GM18517 (cell line): ENCODE measurements at regions not wholly inside any gene's neighbourhood (a gene's known extent, or its start where the extent isn't known, plus 50 kb on each side); places are given as distances from the start of the nearest gene placed in this dataset.
"Not testable (repeated sequence)": the region's sequence is repeated elsewhere in the genome, so short reads cannot be mapped to it uniquely, and the experiment has no call there.

Experiments
- ATAC-seq: cut with Tn5 transposase; IDR thresholded peaks from one replicate; pipeline ENCODE4 v1.9.1; 2021; ENCODE audit warnings: mild to moderate bottlenecking, moderate library complexity; ENCODE audit not compliant: unreplicated experiment

DNA sequence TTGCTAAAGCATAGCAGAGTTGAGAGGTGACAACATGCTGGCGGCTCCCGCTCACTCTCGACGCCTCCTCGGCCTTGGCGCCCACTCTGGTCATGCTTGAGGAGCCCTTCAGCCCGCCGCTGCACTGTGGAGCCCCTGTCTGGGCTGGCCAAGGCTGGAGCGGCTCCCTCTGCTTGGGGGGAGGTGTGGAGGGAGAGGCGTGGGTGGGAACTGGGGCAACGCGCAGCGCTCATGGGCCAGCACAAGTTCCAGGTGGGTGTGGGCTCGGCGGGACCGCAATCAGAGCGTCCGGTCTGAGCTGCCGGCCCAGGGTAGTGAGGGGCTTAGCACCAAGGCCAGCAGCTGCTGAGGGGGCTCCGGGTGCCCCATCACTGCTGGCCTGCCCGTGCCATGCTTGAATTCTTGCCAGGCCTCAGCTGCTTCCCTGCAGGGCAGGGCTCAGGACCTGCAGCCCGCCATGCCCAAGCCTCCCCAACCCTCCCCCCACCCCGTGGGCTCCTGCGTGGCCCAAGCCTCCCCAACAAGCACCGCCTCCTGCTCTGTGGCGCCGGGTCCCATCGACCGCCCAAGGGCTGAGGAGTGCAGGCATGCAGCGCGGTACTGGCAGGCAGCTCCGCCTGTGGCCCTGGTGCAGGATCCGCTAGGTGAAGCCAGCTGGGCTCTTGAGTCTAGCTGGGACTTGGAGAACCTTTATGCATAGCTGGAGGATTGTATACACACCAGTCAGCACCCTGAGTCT is 2052.8 kb upstream of the CELF4 start:
- ATAC-seq: no peak

GRCh38 chr18:39611381-39612100 is 2045.9 kb upstream of the CELF4 start:
- no peak for ATAC-seq

- ATAC-seq: no peak
Measured at GRCh38 chr18:39607034-39607433, 2041.4 kb upstream of the CELF4 start.

DNA sequence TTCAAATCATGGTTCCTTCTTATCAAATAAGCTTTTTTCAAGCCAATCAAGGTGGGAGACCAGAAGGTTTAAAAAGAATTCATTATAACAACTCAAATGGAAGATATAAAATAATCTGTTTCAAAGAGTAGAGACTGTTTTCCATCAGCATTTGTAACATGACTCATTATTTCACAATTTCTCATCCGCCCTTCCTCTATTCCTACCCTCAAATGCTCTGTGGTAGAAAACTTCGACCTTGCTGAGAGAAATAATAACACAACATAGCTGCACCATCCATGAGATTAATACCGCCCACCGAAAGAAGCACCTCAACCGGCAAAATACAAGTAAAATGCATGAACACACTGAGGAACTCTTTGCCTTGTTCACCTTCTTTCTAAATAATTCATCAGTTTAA is 2039.2 kb upstream of the CELF4 start:
- no peak for ATAC-seq

- ATAC-seq: no peak
Measured at GRCh38 chr18:39602131-39602530, 2036.5 kb upstream of the CELF4 start.

DNA sequence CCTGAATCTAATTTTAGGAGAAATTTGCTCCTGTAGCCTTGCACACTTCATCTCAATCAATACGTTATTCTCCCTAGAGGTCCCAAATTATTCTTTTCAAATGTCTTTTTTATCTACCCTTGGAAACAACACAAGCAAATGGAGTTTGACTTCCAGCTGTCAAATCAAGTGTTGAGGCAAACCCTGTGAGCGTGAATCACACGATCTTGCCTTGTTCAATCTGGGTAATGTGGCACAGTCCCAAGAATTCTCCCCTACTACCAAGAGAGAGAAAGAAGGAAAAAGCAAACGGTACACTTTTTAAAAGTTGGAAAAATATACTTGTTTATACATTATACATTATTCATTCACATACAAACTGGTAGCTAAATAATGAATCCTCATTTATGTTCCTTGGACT is 2035.3 kb upstream of the CELF4 start:
- no peak for ATAC-seq

DNA sequence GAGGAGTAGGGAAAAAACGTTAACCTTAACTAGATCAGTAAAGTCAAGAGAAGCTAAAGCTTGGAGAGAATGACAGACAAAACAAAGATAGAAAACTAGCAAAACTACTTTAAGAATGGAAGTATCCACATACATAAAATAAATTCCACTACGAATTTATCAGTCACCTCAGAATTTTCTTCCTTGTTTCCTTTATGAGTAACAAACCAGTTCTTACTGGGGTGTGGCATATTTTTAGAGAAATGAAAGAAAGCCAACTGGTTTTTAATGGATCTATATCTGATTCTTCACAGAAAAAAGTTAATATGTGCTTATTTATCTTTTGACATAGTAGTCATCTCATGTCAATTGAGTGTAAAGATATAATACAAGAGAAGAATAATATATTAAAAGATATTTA is 2033.7 kb upstream of the CELF4 start:
- ATAC-seq: no peak

DNA sequence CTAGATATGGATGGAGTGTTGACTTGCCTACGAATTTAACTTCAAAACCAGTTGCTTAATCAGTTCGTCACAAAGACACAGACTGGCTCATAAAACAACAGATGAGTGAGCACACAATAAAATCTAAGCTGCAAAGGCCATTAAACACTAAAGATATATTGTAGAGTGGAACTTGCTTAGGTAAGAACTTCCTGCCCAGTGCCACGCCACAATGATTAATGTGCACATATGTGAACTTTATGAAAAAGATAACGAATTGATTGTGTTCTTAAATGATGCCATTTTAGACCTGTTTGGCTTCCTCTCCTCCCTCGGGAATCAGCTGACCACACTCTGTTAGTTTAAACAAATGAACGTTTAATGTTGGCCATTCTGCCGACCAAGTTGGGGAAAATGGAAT is 2031.3 kb upstream of the CELF4 start:
- no peak for ATAC-seq

DNA sequence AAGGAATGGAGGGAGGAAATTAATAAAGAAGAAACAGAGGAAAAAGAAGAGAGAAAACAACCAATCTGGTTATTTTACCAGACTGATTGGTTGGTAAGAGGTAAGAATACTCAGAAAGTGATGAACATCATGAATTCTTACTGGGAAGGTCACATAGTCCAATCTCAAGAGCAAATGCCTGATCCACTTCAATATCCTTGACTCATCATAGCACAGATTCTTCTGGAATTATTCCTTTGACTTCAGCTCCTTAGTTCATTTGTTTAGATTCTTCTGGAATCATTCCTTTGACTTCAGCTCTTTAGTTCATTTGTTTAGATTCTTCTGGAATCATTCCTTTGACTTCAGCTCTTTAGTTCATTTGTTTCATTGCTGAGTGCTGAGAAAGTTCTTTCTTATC is 2030.6 kb upstream of the CELF4 start:
- ATAC-seq: no peak

DNA sequence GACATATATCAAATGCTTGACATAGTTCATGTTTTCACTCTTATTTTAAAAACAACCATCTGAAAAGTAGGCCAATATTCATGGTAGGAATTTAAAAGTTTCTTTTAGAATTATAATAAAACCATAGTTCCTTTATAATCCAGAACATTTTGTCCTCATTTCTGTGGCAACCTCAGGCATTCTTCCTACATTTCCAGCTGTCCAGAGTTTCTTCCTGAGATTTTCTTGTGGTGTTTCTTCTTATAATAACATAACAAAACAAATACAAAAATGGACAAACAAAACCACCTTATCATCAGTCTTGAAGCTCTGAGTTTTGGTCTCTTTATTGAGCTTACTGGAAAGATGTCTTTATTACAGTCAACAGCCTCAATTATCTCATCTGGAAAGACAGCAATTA is 2028.6 kb upstream of the CELF4 start:
- ATAC-seq: no peak

DNA sequence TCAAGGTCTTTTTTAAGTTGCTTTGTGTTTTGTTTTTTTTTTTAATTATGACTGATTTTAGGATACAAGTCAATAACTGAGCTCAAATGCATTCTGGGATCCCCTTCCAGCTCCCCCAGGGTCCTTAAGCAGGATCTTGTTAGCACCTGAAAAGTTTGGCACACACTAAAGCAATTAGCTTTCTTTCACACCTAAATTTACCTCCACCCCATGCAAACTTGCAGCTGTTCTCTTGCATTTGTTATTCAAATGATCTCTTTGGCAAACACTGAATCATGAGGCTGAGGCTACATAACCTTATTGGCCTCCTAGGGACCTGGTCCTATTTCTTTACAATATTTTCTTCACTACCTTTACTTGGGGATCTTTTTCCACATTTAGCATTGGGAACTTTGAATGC is 2026.1 kb upstream of the CELF4 start:
- no peak for ATAC-seq

DNA sequence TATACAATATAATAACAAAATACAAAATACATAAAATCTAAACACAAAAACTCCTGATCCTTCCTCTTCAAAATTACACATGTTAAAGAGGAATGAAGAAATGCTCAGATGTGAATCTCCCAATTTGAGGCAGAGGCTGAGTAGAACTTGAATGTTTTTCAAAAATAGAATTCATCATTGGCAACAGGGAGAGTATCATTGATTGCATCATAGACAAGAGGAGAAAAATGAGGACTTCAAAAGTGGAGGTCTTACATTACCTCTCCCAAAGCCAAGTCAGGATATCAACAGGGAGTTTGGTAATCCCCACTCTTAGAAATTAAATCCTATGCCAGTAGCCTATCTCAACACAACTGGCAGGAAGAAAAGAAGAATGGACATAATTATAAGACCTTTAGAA is 2023.9 kb upstream of the CELF4 start:
- ATAC-seq: no peak

GRCh38 chr18:39587586-39587985 is 2022.0 kb upstream of the CELF4 start:
- ATAC-seq: no peak

GRCh38 chr18:39586741-39587140 is 2021.1 kb upstream of the CELF4 start:
- ATAC-seq: no peak

DNA sequence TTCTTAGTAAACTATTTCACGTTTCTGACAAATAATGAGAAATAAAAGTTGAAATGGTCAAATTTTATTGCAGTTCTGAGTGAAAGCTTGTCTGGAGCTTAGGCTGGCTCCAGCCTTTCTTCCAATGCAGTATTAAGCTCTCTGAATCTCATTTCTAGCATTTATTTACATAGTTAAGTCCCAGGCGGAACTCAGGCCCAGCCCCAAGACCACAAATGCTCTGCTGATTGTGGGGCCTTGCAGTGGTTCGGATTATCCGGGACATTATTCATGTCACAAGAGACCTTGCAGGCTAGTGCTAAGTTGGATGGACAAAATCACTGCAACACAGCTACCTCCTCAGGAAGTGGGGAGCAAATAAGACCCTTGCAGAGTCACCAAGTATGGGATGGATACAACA is 2009.3 kb upstream of the CELF4 start:
- no peak for ATAC-seq

- no peak for ATAC-seq
Measured at GRCh38 chr18:39571511-39571910, 2005.9 kb upstream of the CELF4 start.

DNA sequence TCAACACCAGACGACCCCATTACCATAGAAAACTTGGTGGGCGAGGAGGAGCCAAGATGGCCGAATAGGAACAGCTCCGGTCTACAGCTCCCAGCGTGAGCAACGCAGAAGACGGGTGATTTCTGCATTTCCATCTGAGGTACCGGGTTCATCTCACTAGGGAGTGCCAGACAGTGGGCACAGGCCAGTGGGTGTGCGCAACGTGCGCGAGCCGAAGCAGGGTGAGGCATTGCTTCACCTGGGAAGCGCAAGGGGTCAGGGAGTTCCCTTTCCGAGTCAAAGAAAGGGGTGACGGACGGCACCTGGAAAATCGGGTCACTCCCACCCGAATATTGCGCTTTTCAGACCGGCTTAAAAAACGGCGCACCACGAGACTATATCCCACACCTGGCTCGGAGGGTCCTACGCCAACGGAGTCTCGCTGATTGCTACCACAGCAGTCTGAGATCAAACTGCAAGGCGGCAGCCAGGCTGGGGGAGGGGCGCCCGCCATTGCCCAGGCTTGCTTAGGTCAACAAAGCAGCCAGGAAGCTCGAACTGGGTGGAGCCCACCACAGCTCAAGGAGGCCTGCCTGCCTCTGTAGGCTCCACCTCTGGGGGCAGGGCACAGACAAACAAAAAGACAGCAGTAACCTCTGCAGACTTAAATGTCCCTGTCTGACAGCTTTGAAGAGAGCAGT is 2000.1 kb upstream of the CELF4 start:
- not testable (repeated sequence) for ATAC-seq

DNA sequence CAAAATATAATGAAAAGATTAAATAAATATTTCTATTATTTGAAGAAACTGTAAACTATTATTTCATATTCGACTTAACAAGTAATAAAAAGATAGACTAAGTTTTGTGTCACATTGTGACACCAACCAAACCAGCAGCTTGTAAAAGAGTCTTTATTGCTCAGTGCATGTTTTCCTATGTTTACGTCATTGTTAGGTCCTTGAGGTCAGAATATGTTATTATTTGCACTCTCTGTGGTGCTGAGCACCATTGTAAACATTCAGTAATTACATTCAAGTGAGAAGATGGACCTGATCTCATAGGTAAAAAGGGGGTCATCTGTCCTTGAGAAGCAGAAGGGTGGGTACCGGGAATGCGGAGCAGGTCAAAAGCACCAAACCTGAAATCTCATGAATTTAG is 1999.1 kb upstream of the CELF4 start:
- ATAC-seq: no peak

DNA sequence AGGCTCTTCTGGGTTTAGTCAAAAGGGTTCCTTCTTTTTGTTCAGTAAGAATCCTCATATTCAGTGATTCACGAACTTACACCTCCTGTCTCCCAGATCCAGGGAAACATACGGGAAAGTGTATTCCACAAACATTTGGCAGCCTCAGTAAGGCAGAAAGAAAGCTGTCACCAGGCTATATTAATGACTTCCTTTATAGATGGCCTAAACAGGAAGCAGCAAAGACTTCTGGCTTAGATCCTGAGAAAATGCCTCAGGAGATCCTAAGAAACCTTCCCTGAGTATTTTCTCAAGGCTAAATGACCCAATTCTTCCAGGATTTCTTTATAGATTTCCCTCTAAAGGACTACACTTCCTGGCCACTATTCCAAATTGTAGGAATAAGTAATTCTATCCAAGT is 1995.5 kb upstream of the CELF4 start:
- ATAC-seq: no peak

GRCh38 chr18:39558658-39559057 is 1993.1 kb upstream of the CELF4 start:
- no peak for ATAC-seq

- ATAC-seq: no peak
Measured at GRCh38 chr18:39555496-39555895, 1989.9 kb upstream of the CELF4 start.

DNA sequence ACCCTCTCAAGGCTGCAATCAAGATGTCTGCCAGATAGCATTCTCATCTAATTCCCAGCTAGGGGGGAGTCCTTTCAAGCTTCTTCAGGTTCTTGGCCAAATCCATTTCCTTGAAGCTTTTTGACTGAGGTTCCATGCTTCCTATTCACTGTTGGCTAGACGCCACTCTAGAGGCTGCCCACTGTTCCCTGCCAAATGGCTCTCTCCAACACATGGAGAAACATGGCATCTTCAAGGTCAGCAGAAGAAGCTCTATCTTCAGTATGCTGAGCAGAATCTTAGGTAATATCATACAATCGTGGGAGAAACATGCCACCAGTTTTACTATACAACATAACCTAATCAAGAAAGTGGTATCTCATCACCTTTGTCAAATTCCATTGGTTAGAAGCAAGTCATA is 1985.1 kb upstream of the CELF4 start:
- no peak for ATAC-seq
